NB4 (cell line): ENCODE measurements at regions not wholly inside any gene's neighbourhood (a gene's known extent, or its start where the extent isn't known, plus 50 kb on each side); places are given as distances from the start of the nearest gene placed in this dataset.

Source experiments
- DNase-seq: peaks from one replicate; pipeline ENCODE4 v3.0.0; 2010; ENCODE audit warnings: low read depth
- H3K4me3 ChIP-seq: one replicate; pipeline ENCODE4 v1.5.1; 2011; ENCODE audit warnings: mild to moderate bottlenecking, low read depth, low read length, moderate library complexity
- MAX ChIP-seq: IDR thresholded peaks from 2 replicates; pipeline ENCODE4 v1.6.1; 2011; ENCODE audit warnings: low read depth, low read length
- MYC ChIP-seq: IDR thresholded peaks from 2 replicates; pipeline ENCODE4 v1.6.1; 2011; ENCODE audit warnings: low read depth, low read length
- POLR2A ChIP-seq: IDR thresholded peaks from 2 replicates; pipeline ENCODE4 v1.6.1; 2011; ENCODE audit warnings: mild to moderate bottlenecking; ENCODE audit not compliant: insufficient read length; ENCODE audit errors: extremely low read depth
- TF ChIP-seq, protein P1 (sequence below): IDR thresholded peaks from one replicate; pipeline ENCODE4 v1.5.1; 2012; ENCODE audit warnings: low read depth, low read length

- TF ChIP-seq, protein P1, sequence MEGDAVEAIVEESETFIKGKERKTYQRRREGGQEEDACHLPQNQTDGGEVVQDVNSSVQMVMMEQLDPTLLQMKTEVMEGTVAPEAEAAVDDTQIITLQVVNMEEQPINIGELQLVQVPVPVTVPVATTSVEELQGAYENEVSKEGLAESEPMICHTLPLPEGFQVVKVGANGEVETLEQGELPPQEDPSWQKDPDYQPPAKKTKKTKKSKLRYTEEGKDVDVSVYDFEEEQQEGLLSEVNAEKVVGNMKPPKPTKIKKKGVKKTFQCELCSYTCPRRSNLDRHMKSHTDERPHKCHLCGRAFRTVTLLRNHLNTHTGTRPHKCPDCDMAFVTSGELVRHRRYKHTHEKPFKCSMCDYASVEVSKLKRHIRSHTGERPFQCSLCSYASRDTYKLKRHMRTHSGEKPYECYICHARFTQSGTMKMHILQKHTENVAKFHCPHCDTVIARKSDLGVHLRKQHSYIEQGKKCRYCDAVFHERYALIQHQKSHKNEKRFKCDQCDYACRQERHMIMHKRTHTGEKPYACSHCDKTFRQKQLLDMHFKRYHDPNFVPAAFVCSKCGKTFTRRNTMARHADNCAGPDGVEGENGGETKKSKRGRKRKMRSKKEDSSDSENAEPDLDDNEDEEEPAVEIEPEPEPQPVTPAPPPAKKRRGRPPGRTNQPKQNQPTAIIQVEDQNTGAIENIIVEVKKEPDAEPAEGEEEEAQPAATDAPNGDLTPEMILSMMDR: no peak
- TF ChIP-seq POLR2A (no peak), MAX (no peak), MYC (no peak)
- no peak for DNase-seq
- H3K4me3 ChIP-seq: no peak overlapping the region
Observed at GRCh38 chr22:44587737-44588310, 89.8 kb upstream of the RTL6 start.

DNA sequence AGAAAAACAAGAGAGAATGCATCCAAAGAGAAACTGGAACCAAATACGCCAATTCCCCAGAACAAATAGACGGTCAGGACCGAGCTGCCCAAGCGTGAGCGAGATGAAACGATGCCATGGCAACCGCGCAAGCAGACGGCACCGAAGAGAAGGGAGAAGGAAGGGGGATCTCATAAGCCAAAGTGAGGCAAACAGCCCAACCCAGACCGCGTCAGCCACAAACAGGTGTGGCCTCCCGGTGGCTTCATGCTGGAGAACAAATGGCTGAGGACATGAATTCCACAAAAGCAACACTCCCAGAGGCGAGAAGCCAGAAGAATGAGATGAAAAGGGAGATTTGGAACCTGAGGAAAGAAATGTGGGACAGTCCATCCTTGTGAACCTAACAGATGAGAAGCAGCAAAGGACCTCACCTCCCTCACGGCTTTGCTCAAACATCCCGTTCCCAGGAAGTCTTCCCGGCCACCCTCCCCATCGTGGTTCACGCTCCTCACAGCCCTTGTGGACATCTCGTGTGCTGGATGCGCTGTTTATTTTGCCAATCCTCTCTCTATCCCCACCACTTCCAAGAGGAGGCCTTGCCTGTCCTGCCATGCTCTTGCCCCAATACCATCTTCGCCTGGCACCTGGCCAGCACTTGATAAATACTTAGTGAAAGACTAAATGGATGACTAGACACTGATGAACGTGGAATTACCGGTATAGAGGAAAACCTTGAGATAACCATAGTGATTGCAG, 89.1 kb upstream of the RTL6 start:
- H3K4me3 ChIP-seq: no peak overlapping the region
- no peak for DNase-seq
- TF ChIP-seq, protein P1: no peak
- no peak for TF ChIP-seq MYC
- no peak for TF ChIP-seq POLR2A
- TF ChIP-seq MAX: no peak

DNA sequence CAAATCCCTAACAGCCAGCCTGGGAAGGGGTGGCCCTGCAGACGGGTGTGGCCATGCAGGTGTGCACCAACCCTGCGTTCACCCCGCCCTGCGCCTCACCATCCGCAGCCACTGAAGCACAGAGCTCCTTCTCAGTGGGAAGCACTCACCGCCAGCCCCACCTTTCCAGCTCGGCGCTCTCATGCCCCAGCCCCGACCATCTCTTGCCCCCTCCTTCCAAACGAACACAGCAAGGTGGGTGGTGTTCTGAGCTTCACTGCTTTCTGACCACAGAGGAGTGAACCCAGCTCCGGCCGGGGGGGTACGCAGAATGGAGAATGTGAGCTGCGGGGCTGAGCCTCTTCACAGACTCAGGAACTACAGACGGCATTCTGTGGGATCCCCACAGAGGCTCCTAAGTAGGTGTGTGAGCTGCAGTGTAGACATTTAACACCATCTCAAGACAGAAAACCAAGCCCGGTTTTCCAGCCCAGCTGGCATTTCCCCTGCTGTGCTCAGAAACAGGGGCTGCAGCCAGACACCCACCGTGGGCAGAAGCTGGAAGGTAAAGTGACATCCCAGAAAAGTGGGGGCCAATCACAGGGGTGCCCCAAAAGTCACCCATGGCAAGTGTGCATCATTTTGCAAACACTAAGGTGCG, 88.4 kb upstream of the RTL6 start:
- TF ChIP-seq POLR2A: no peak
- no peak for DNase-seq
- H3K4me3 ChIP-seq: no peak overlapping the region

GRCh38 chr22:44585559-44586350, 87.7 kb upstream of the RTL6 start:
- no peak for DNase-seq
- H3K4me3 ChIP-seq: no peak overlapping the region

DNA sequence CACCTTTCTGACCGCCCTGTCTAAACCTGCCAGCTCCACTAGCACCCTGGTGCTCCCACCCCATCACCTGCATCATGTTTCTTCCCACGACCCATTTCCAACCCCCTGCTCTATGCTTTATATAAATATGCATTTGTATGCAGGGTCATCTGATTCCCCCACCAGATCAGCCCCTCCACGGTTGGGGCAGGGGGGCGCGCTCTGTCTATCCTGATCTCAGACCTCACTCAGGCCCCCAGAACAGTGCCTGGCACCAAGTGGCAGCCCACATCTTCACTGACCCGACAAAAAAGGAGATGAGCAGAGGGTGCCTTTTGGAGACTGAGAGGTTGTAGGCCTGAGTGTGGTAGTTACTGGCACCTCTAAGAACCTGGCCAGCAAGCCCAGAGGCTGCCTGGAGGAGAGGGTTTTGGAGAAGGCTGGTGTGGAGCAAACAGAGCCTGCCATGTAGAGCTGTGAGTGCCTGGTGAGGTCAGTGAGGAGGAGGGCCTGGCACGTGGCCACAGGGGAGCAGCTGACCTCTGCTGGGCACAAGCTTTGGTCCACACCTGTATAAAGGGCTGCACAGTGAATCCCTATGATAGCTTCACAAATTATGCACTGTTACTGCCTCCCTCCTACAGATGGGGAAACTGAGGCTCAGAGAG, 86.3 kb upstream of the RTL6 start:
- no peak for TF ChIP-seq POLR2A
- no peak for TF ChIP-seq MYC
- TF ChIP-seq, protein P1: no peak
- TF ChIP-seq MAX: no peak
- no peak overlapping the region for H3K4me3 ChIP-seq
- DNase-seq: no peak

More at GRCh38 chr22:44585559-44586350, 87.7 kb upstream of the RTL6 start:
- TF ChIP-seq MYC (no peak), POLR2A (no peak), MAX (no peak)
- TF ChIP-seq, protein P1: no peak
